Dendritic cell treated with granulocyte-macrophage colony-stimulating factor and Interleukin-4, amounts not matched to agents 40 ng/mL and 50 ng/mL, for 4 days (primary cell): ENCODE measurements at regions not wholly inside any gene's neighbourhood (a gene's known extent, or its start where the extent isn't known, plus 50 kb on each side); places are given as distances from the start of the nearest gene placed in this dataset.

Experiments used
- H3K27ac Mint-ChIP-seq: one replicate; pipeline ENCODE4 v1.8.0; 2022; ENCODE audit warnings: mild to moderate bottlenecking, mixed read lengths
- H3K27me3 Mint-ChIP-seq: one replicate; pipeline ENCODE4 v1.8.0; 2022; ENCODE audit warnings: mild to moderate bottlenecking, mixed read lengths
- H3K36me3 Mint-ChIP-seq: one replicate; pipeline ENCODE4 v1.8.0; 2022; ENCODE audit warnings: low read depth, mixed read lengths
- H3K4me1 Mint-ChIP-seq: one replicate; pipeline ENCODE4 v1.8.0; 2022; ENCODE audit warnings: low read depth, mixed read lengths
- H3K4me3 Mint-ChIP-seq: one replicate; pipeline ENCODE4 v1.8.0; 2022; ENCODE audit warnings: mild to moderate bottlenecking, moderate library complexity, mixed read lengths
- H3K9me3 Mint-ChIP-seq: one replicate; pipeline ENCODE4 v1.8.0; 2022; ENCODE audit warnings: mixed read lengths
- intact Hi-C: fragments of 100-400 bp; cut with micrococcal nuclease; formaldehyde crosslinking; loops from one replicate; pipeline ENCODE4 v1.15.0; 2022

DNA sequence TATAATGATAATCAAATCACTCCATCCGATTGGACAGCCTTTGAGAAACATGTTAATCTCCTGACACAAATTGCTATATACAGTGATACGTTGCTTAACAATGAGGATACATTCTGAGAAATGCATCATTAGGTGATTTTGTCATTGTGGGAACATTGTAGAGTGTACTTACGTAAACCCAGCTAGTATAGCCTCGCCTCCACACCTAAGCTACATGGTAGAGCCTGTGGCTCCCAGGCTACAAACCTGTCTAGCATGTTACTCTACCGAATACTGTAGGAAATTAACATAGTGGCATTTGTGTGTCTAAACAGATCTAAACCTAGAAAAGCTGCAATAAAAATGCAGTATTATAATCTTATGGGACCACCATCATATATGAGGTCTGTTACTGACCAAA is 128.6 kb upstream of the PWP1 start:
- no peaks in the 10 kb centered on the region for H3K9me3 Mint-ChIP-seq
- no peak overlapping the region for H3K27ac Mint-ChIP-seq
- no peaks in the 10 kb centered on the region for H3K36me3 Mint-ChIP-seq
- no peaks in the 10 kb centered on the region for H3K27me3 Mint-ChIP-seq
- peaks cover 5% of the 10 kb centered on the region for H3K4me1 Mint-ChIP-seq
- intact Hi-C loops = no loop called here
- no peak overlapping the region for H3K4me3 Mint-ChIP-seq

DNA sequence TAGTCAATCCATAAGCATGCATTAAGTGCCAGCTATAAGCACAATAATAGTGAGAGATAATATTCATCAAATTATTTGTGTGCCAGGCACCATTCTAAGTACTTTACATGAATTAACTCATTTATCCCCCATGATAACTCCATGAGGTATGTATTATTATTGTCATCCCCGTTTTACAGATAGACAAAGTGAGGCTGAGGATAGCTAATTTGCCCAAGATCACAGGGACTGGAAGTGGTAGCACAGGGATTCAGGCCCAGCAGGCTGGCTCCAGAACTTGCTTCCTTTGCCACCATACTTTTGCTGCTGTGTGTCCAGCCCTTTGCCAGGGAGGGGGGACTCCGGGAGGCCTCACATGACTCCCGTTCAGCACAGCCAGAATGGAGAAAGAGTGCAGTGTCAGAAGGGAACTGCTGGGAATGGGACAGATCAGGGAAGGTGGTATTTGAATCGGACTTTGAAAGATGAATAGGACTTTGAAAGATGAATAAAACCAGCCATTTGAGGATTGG is 128.0 kb upstream of the PWP1 start:
- no peak overlapping the region for H3K27ac Mint-ChIP-seq
- peaks cover 5% of the 10 kb centered on the region for H3K4me1 Mint-ChIP-seq
- no peak overlapping the region for H3K4me3 Mint-ChIP-seq
- H3K36me3 Mint-ChIP-seq = no peaks in the 10 kb centered on the region
- intact Hi-C loops = no loop called here
- H3K27me3 Mint-ChIP-seq = no peaks in the 10 kb centered on the region
- no peaks in the 10 kb centered on the region for H3K9me3 Mint-ChIP-seq

DNA sequence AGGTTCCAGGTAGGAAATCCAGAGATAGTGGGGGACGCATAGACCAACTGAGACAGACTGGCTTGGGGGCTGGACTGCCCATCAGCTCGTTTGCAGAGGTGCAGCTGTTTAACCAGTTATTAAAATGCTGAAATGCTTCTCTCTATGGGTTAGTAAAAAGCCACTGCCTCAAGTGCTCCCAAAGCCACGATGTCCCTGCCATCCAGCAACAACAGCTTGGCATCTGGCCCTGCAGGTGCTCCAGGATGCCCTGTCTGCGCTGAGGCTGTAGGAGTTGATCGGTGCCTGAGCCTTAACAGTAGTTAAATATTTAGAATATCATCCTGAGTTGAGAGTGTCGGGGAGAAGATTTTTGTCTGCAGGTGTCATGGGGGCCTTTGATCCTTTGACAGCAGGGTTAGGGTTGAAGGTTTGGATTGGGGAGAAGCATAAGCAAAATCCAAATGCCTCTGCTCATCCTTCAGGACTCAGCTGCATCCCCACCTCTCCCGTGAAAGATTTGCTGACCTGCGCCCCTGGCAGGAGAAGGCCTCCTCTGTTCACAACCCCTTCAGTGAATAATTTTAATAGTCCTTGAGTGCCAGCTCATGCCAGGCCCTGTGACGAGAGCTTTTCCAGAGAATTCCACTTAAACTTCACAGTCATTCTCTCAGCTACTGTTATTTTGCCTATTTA is 127.3 kb upstream of the PWP1 start:
- intact Hi-C loops = no loop called here
- no peak overlapping the region for H3K27ac Mint-ChIP-seq
- no peak overlapping the region for H3K4me3 Mint-ChIP-seq

DNA sequence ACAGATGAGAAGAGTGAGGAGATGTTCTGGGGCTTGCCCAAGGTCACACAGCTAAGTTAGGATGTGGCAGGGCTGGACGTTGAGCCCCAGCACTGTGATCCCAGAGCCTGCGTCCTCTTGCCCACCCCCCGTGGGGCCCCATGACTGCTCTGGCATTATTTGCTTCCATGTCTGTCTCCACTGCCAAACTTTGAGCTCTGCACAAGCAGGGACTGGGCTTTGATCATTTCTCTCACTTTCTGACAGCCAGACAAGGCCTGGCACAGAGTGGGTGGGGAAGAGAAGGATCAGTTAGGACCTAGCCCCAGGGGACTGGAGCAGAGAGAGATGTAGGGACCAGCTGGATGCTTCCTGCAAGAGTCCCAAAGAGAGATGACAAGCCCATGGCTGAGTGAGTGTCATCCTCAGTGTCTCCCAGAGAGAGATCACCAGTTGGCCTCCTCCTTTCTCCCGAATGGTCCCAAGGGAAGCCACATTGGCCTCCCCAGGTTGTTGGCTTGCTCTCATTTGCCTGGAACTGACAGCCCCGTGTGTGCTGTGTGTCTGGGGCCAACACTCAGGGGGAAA is 126.7 kb upstream of the PWP1 start:
- Mint-ChIP-seq H3K4me3 (no peak overlapping the region), H3K27me3 (no peaks in the 10 kb centered on the region), H3K4me1 (peaks cover 5% of the 10 kb centered on the region), H3K27ac (no peak overlapping the region), H3K36me3 (no peaks in the 10 kb centered on the region), H3K9me3 (no peaks in the 10 kb centered on the region)
- intact Hi-C loops = no loop called here

More for the DNA sequence above, 127.3 kb upstream of the PWP1 start:
- H3K27me3 Mint-ChIP-seq = no peaks in the 10 kb centered on the region
- H3K9me3 Mint-ChIP-seq = no peaks in the 10 kb centered on the region
- no peaks in the 10 kb centered on the region for H3K36me3 Mint-ChIP-seq
- peaks cover 5% of the 10 kb centered on the region for H3K4me1 Mint-ChIP-seq

DNA sequence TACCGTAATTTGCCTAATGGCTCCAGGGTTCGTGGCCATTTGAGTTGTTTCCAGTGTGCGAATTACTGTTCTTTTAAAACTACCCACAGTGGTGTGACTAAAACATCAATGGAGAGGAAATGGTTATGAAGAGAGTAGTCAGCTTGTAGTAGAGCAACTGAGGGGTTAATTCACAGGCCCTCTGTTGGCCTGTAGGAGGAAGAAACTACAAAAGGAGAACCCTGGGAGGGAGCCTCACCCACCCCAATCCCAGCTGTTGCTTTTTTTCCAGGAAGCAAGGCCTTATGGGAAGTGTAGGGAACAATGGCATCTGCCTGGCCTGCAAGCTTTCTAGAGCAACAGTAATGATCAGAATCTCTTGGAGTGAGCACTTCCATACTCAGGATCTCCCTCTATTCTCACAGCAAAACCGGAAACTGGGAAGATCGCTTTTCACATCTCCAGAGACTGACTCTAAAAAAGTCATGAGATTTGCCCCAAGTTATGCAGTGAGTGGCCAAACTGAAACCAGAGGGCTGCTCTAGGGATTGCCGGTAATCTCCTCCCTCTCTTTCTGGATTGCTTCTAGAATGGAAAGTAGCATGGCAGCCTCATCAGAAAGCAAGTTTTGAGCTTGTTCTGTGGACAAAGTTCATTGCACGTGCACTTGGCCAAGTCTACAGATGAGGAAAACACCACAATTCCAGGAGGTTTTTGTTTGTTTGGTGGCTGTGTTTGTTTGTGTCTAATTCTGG is 125.3 kb upstream of the PWP1 start:
- no peaks in the 10 kb centered on the region for H3K36me3 Mint-ChIP-seq
- no peaks in the 10 kb centered on the region for H3K9me3 Mint-ChIP-seq
- intact Hi-C loops = no loop called here
- H3K27me3 Mint-ChIP-seq = no peaks in the 10 kb centered on the region
- H3K4me1 Mint-ChIP-seq = peaks cover 5% of the 10 kb centered on the region
- H3K4me3 Mint-ChIP-seq = no peak overlapping the region
- no peak overlapping the region for H3K27ac Mint-ChIP-seq

DNA sequence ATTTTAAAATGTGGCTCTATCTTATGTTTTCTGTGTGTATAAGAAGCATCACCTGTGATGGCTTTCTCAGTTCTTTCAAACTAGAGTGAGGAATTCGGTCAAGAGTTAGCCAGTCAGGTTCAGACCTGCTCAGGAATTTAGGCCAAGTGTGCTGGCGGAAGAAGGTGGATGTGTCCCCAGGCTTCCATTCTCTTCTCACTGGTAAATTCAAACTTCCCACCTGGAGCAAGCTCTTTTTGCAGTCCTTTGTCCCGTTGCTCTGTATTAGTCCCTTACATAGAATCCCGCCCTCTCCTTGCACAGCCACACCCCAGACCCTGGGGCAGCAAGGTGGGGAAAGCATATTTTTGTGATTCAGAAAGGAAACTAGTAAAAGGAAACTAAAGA is 124.7 kb upstream of the PWP1 start:
- Mint-ChIP-seq H3K4me1 (peaks cover 6% of the 10 kb centered on the region), H3K36me3 (no peaks in the 10 kb centered on the region), H3K27ac (no peak overlapping the region), H3K27me3 (no peaks in the 10 kb centered on the region), H3K4me3 (no peak overlapping the region), H3K9me3 (no peaks in the 10 kb centered on the region)
- intact Hi-C loops = no loop called here

DNA sequence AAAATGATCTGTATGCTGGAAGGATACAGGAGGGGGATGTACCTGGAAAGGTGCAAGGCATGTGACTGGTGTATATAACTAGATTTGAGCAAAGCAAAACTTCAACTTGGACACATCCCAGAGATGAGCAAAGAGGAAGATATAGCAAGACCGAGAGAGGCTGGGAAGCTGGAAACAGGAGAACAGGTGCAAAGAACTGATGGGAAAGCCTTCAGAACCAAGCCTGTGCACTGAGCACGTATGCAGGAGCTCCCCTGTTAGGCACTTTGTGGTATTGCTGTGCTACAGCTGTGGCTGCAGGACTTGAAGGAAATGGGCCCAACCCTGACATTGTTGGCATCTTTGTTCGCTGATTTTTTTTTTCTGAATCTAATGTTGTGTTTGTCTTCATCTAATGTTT is 120.7 kb upstream of the PWP1 start:
- Mint-ChIP-seq H3K27ac (no peak overlapping the region), H3K27me3 (no peaks in the 10 kb centered on the region), H3K4me1 (peaks cover 15% of the 10 kb centered on the region), H3K36me3 (no peaks in the 10 kb centered on the region), H3K4me3 (no peak overlapping the region), H3K9me3 (no peaks in the 10 kb centered on the region)
- intact Hi-C loops = no loop called here

DNA sequence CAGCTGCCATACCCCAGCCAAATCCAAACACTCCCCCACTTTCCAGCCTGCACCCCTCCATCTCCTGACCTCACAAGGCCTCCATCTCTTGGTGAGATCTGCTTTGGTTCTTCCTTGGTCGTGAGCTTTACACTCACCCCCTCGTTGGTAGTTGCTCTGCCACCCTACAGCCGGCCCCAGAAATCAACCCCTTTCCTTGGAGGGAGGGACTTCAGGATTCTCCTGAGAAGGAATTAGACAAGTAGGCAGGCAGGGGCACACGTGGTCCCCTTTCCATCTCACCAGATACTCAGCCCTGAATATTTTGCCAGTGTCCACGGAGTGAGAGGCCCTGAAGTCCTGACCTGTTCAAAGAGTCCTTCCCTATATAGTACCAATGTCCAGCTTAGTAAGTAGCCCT is 120.0 kb upstream of the PWP1 start:
- no peaks in the 10 kb centered on the region for H3K9me3 Mint-ChIP-seq
- H3K4me1 Mint-ChIP-seq = peaks cover 10% of the 10 kb centered on the region
- H3K36me3 Mint-ChIP-seq = no peaks in the 10 kb centered on the region
- no peak overlapping the region for H3K27ac Mint-ChIP-seq
- intact Hi-C loops = no loop called here
- H3K4me3 Mint-ChIP-seq = no peak overlapping the region
- H3K27me3 Mint-ChIP-seq = no peaks in the 10 kb centered on the region

DNA sequence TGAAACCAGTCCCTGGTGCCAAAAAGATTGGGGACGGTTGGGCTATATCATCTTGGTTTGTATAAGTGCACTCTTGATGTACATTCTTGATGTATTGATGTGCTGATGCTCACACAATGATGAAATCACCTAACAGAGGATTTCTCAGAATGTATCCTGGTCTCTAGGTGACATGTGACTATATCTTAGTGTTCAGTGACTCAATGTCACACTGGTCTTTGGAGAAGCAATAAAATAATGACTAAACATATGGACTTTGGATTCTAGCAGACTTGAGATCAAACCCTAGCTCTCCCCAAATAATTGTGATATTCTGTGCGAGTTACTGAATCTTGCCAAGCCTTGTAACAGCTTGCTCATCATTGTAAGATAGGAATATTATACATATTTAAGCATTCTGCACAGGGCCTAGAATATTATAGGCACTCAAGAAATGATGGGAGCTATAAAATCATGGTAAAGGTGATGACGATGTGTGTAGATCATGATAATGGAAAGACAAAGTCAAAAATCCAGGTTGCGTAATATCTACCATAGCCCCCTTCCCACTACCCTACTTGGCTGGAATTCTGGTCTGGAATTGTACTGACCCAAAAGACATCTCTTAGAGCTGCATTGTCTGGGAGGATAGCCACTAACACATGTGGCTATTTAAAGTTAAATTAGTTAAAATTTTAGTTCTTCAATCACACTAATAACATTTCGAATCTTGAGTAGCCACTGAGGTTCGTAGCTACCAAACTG is 117.6 kb upstream of the PWP1 start:
- H3K4me1 Mint-ChIP-seq = peaks cover 10% of the 10 kb centered on the region
- H3K27ac Mint-ChIP-seq = no peak overlapping the region
- H3K9me3 Mint-ChIP-seq = no peaks in the 10 kb centered on the region
- no peak overlapping the region for H3K4me3 Mint-ChIP-seq
- no peaks in the 10 kb centered on the region for H3K27me3 Mint-ChIP-seq
- no peaks in the 10 kb centered on the region for H3K36me3 Mint-ChIP-seq
- intact Hi-C loops = no loop called here

DNA sequence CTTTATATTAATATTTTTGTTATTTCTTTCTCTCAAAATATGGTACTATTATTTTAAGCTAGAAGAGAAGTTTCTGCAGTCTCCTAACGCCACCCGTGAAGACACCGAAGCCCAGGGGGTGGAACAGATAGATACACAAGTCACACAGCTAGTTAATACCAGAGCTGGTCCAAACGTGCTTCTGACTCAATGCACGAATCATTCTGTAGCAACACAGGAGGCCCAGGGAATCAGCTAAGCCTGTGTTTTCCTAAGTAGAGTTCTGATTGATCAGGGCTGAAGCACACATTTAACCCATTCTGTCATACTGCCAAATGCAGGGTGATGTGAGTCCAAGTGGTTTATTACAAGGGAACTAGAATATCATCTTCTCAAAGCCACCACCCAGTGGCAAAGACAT is 116.9 kb upstream of the PWP1 start:
- Mint-ChIP-seq H3K36me3 (no peaks in the 10 kb centered on the region), H3K27me3 (no peaks in the 10 kb centered on the region), H3K9me3 (no peaks in the 10 kb centered on the region), H3K4me3 (no peak overlapping the region), H3K27ac (no peak overlapping the region), H3K4me1 (peaks cover 10% of the 10 kb centered on the region)
- intact Hi-C loops = no loop called here

DNA sequence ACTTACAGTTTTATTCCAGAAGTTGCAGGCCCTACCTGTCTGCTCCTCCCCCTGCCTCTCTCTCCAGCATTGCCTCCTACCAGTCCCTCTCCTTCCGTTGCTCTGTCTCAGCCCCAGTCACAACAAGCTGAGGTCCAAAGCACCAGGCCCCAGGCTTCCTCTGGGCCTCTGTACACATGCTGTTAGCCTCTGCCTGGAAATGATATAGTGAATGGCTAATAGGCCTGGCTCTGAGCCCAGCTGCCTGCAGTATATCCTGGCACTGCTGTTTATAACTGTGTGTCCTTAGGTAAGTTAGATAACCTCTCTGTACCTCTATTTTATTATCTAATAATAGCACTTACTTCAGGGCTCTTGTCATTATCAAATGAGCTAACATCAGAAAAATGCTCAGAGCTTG is 114.9 kb upstream of the PWP1 start:
- H3K27me3 Mint-ChIP-seq = no peaks in the 10 kb centered on the region
- peaks cover 10% of the 10 kb centered on the region for H3K4me1 Mint-ChIP-seq
- H3K9me3 Mint-ChIP-seq = no peaks in the 10 kb centered on the region
- intact Hi-C loops = no loop called here
- H3K36me3 Mint-ChIP-seq = no peaks in the 10 kb centered on the region
- no peak overlapping the region for H3K4me3 Mint-ChIP-seq
- no peak overlapping the region for H3K27ac Mint-ChIP-seq

DNA sequence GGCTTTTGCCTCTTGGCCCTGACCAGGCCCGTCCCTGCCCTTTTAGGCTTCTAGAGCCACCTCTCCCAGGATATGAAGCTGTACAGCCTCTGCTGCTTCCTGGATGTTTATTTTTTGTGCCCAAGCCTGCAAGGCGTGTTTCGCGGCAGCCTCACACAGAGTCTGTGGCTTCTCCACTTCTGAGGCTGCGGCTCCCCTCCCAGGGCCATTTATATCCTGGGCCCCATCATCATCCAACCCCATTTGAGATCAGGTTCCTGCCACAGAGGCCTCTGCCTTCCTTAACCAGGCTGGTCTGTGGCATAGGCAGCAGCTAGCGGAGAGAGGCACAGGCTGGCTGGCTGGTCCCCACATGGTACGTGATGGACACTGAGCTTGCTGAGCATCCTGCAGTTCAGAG is 114.1 kb upstream of the PWP1 start:
- no peak overlapping the region for H3K4me3 Mint-ChIP-seq
- no peak overlapping the region for H3K27ac Mint-ChIP-seq
- peaks cover 3% of the 10 kb centered on the region for H3K4me1 Mint-ChIP-seq
- intact Hi-C loops = no loop called here
- H3K9me3 Mint-ChIP-seq = no peaks in the 10 kb centered on the region
- no peaks in the 10 kb centered on the region for H3K27me3 Mint-ChIP-seq
- no peaks in the 10 kb centered on the region for H3K36me3 Mint-ChIP-seq

DNA sequence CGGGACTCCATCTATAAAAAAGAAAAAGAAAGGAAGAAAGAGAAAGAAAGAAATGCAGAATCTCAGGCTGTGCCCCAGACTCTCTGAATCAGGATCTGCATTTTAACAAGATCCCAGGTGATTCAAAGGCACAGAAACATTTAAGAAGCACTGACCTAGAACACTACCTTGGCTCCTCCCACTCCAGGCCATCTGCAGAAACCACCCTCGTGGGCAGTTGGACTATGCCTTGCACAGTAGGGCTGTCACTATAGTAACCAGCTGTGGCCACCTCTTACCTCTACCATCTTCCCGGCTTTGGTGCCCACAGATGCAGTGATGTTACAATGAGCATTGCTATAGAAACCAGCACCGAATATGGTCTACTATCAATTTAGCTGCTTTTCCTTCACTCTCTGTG is 110.9 kb upstream of the PWP1 start:
- H3K4me1 Mint-ChIP-seq = no peaks in the 10 kb centered on the region
- intact Hi-C loops = no loop called here

More for the DNA sequence above, 110.9 kb upstream of the PWP1 start:
- Mint-ChIP-seq H3K4me3 (no peak overlapping the region), H3K27me3 (no peaks in the 10 kb centered on the region), H3K36me3 (no peaks in the 10 kb centered on the region), H3K9me3 (no peaks in the 10 kb centered on the region), H3K27ac (no peak overlapping the region)
